ENCODE measurements at regions not wholly inside any gene's neighbourhood (a gene's known extent, or its start where the extent isn't known, plus 50 kb on each side); places are given as distances from the start of the nearest gene placed in this dataset.

GRCh38 chr5:60520451-60521227, 179.3 kb downstream of the DEPDC1B start:
- TF ChIP-seq CTCF (conservative IDR thresholded peaks at IDR 0.05) (no peak), EZH2 (IDR thresholded peaks at IDR 0.05; ENCODE audit: low read depth) (no peak)
